Glutamatergic neuron (in vitro differentiated cells): ENCODE measurements at regions not wholly inside any gene's neighbourhood (a gene's known extent, or its start where the extent isn't known, plus 50 kb on each side); places are given as distances from the start of the nearest gene placed in this dataset.

Experiments used
- DNase-seq: peaks from one replicate; pipeline ENCODE4 v3.0.0; 2022
- H3K27ac Mint-ChIP-seq: one replicate; pipeline ENCODE4 v1.8.0; 2020; ENCODE audit warnings: mild to moderate bottlenecking, mixed read lengths, inconsistent platforms; ENCODE audit not compliant: unreplicated experiment
- H3K27me3 Mint-ChIP-seq: one replicate; pipeline ENCODE4 v1.8.0; 2020; ENCODE audit warnings: mild to moderate bottlenecking, moderate library complexity, mixed read lengths, inconsistent platforms; ENCODE audit not compliant: unreplicated experiment
- H3K36me3 Mint-ChIP-seq: one replicate; pipeline ENCODE4 v1.8.0; 2020; ENCODE audit warnings: mild to moderate bottlenecking, mixed read lengths, inconsistent platforms; ENCODE audit not compliant: unreplicated experiment
- H3K4me1 Mint-ChIP-seq: one replicate; pipeline ENCODE4 v1.8.0; 2020; ENCODE audit warnings: mild to moderate bottlenecking, low read depth, mixed read lengths, inconsistent platforms; ENCODE audit not compliant: unreplicated experiment
- H3K4me3 Mint-ChIP-seq: one replicate; pipeline ENCODE4 v1.8.0; 2020; ENCODE audit warnings: mild to moderate bottlenecking, mixed read lengths, inconsistent platforms; ENCODE audit not compliant: unreplicated experiment
- H3K9me3 Mint-ChIP-seq: one replicate; pipeline ENCODE4 v1.8.0; 2020; ENCODE audit warnings: mild to moderate bottlenecking, moderate library complexity, mixed read lengths, inconsistent platforms; ENCODE audit not compliant: unreplicated experiment
- CTCF ChIP-seq: fragments of 200-600 bp; sonication (generic); IDR thresholded peaks from one replicate; pipeline ENCODE4 v1.5.0; 2021; ENCODE audit not compliant: partially characterized antibody, unreplicated experiment

DNA sequence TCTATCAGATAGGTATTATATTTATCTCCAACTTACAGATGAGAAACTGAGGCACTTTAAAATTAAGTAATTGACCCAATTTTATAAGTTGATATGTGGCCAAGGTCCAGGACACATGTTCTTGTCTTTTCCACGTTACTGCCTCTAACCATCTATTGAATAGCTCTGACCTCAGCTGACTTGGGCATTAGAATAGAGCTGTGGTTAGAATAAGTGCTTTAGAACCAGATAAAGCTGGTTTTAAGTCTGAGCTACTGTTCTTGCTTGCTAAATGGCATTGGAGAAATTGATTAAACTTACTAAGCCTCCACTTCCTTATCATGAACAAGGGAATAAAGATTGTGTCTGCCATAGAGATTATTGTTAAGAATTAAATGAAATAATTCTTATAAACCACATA lies 147.8 kb upstream of the DTNBP1 start:
- peaks cover 7% of the 10 kb centered on the region for H3K4me1 Mint-ChIP-seq
- no peaks in the 10 kb centered on the region for H3K9me3 Mint-ChIP-seq
- H3K4me3 Mint-ChIP-seq = no peak overlapping the region
- no peak for DNase-seq
- no peaks in the 10 kb centered on the region for H3K36me3 Mint-ChIP-seq
- H3K27ac Mint-ChIP-seq = no peak overlapping the region
- H3K27me3 Mint-ChIP-seq = peaks cover 2% of the 10 kb centered on the region
- no peak for TF ChIP-seq CTCF

DNA sequence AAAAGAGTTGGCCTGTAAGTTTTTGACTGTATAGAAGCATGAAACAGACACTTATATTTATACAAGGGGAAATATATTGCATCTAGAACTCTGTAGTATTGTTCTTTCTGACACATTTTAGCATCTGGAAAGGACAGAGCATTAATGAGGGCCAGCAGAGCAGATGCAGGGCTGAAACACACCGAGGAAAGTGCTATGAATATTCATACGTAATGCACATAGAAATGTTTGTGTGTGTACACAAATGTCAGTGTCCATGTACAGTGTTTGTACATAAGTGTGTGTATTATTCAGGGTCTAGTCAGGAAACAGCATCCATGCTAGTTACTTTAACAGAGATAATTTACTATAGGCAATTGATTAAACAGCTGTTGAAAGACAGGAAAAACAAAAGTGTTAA lies 146.5 kb upstream of the DTNBP1 start:
- Mint-ChIP-seq H3K9me3 (no peaks in the 10 kb centered on the region), H3K27ac (peak overlapping the region; percentile 26), H3K27me3 (peaks cover 6% of the 10 kb centered on the region), H3K4me1 (peaks cover 13% of the 10 kb centered on the region), H3K4me3 (peak overlapping the region; percentile 28), H3K36me3 (no peaks in the 10 kb centered on the region)
- TF ChIP-seq CTCF = no peak
- no peak for DNase-seq

- H3K9me3 Mint-ChIP-seq = no peaks in the 10 kb centered on the region
- no peak for TF ChIP-seq CTCF
- peaks cover 11% of the 10 kb centered on the region for H3K27me3 Mint-ChIP-seq
- peaks cover 20% of the 10 kb centered on the region for H3K4me1 Mint-ChIP-seq
- H3K4me3 Mint-ChIP-seq = peak overlapping the region; percentile 68
- H3K36me3 Mint-ChIP-seq = no peaks in the 10 kb centered on the region
- H3K27ac Mint-ChIP-seq = peak overlapping the region; percentile 72
- peak; percentile 27 for DNase-seq
These were observed 141.6 kb upstream of the DTNBP1 start for GRCh38 chr6:15804164-15805154.

DNA sequence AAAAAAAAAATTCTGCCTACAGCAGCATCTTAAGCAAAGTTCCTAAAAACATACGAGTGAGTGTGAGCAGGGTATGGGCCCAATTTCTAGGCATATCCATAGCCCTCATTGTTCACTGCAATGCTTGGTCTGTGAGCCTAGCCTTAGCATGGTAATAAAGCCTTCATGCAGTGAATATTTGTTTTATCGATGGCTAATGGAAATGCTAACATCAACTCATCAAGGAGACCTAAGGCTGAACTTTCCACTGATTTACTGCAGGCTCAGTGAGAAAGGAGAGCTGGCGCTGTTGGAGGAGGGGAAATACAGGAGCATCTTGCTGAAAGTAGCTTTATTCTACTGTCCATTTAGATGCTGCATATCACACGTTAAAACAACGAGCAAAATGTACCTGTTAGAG lies 139.6 kb upstream of the DTNBP1 start:
- H3K4me1 Mint-ChIP-seq = peaks cover 15% of the 10 kb centered on the region
- no peak for DNase-seq
- TF ChIP-seq CTCF = no peak
- H3K27me3 Mint-ChIP-seq = peaks cover 9% of the 10 kb centered on the region
- no peak overlapping the region for H3K27ac Mint-ChIP-seq
- H3K4me3 Mint-ChIP-seq = no peak overlapping the region
- no peaks in the 10 kb centered on the region for H3K9me3 Mint-ChIP-seq
- peaks cover 5% of the 10 kb centered on the region for H3K36me3 Mint-ChIP-seq

- TF ChIP-seq CTCF = no peak
These were observed 139.1 kb upstream of the DTNBP1 start for GRCh38 chr6:15801912-15802311.

More at GRCh38 chr6:15801912-15802311, 139.1 kb upstream of the DTNBP1 start:
- Mint-ChIP-seq H3K9me3 (no peaks in the 10 kb centered on the region), H3K4me1 (peaks cover 15% of the 10 kb centered on the region), H3K4me3 (no peak overlapping the region), H3K36me3 (peaks cover 11% of the 10 kb centered on the region), H3K27me3 (peaks cover 9% of the 10 kb centered on the region), H3K27ac (no peak overlapping the region)
- DNase-seq = no peak
